Dermis blood vessel endothelial cell (primary cell): ENCODE measurements at regions not wholly inside any gene's neighbourhood (a gene's known extent, or its start where the extent isn't known, plus 50 kb on each side); places are given as distances from the start of the nearest gene placed in this dataset.

Source experiments
- DNase-seq: peaks from one replicate; pipeline ENCODE4 v3.0.0; 2010

DNA sequence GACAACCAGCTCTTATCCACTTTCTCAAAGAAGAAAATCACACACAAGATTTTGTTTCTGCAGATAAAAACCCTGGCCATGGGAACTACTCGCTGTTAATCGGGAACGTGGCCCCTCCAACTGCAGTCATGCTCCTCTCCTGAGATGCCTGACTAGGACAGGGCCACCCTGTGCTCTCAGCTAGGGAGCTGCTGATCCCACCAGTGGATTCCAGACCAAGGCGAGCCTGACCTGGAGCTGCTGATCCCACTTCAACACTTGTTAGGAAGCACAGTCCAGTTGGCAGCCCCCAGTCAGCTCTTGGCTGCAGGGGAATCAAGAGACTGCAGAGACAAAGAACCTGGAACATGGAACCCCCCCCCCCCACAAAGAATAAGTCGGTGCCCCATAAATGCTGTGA lies 474.3 kb upstream of the MGMT start:
- no peak for DNase-seq

- DNase-seq: no peak
These were observed 473.6 kb upstream of the MGMT start for GRCh38 chr10:128993443-128993842.

- DNase-seq: no peak
These were observed 473.0 kb upstream of the MGMT start for GRCh38 chr10:128993911-128994538.

DNA sequence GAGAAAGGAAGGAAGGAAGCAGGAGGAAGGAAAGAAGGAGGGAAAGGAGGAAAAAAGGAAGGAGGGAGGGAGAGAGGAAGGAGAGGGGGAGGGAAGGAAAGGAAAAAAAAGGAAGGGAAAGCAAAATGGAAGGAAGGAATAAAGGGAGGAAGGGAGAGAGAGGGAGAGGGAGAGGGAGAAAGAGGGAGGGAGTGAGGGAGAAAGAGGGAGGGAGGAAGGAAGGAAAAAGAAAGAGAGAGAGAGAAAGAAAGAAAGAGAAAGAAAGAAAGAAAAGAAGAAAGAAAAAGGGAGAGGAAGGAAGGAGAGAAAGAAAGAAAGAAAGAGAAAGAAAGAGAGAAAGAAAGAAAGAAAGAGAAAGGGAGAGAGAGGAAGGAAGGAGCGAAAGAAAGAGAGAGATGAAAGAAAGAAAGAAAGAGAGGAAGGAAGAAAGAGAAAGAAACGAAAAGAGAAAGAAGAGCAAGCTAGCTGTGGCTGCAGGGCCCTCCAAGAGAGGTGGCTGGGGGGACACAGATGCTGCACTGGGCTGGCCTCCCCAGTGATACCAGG lies 472.4 kb upstream of the MGMT start:
- DNase-seq: no peak

- DNase-seq: no peak
These were observed 471.4 kb upstream of the MGMT start for GRCh38 chr10:128995676-128996075.

- no peak for DNase-seq
These were observed 470.9 kb upstream of the MGMT start for GRCh38 chr10:128996092-128996491.

DNA sequence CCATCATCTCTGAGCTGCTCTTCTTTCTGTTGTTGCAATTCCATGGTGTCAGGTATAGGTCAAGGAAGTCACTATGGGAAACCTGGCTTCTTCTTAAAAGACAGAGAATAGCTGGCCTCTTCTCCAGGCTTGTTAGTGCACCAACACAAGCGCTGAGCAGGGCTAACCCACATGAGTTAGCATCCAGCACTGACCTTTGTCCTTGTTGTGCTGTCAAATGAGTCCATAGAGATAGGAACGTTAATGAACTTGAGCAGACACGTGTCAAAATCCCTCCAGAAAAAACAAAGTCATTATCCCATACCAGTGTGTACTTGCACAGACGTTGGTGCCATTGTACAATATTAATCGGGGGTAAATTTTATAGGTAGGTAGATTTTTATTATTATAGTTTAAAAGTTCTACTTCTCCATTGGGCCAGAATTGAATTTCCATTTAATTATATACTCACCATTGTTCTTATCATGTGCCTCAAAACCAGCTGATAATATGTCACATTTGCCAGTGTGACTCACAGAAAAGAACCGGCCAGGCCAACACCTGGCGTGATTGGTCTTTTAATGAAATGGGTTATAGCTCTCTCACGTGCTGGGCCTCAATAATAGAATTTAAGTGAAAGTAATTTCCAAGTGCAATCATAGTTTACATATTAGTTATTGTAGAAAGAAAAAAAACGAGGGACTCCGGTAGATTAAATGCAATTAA lies 468.8 kb upstream of the MGMT start:
- DNase-seq: no peak

DNA sequence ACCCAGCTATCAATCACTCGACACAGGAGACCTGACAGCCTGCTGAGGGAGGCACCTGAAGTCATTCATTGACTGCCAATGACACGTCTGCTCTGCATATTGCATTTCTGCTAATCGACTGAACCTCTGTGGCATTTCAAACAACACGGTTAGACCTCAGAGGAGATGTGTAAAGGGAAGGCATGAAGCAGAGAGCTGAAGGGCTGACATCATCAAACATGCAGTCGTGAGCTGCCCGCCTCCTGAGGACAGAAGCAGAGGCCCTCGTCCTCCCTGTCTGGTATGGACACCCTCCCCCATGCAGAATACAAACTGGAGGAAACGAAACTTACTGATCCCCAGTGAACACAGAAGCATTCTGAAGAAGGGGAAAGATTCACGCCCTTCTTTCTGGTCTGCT lies 462.6 kb upstream of the MGMT start:
- DNase-seq: no peak

DNA sequence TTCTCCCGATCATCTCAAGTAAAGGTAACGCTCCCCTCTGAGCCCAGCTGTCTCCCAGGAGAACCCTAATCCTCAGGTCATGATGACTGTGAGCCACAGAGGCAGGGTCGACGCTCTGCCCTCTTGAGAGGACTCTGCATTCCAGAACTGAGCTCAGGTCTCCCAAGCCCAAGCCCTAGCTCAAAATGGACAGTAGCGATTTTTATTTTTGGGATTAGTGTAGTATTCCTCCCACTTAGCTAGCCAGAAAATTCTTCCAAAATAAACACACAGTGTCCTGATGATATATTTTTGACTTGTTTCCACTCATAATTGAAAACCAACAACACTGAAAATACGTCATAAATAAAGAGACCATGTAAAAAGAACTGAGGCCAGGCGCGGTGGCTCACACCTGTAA lies 462.0 kb upstream of the MGMT start:
- no peak for DNase-seq

GRCh38 chr10:129005804-129006203 lies 461.2 kb upstream of the MGMT start:
- no peak for DNase-seq

DNA sequence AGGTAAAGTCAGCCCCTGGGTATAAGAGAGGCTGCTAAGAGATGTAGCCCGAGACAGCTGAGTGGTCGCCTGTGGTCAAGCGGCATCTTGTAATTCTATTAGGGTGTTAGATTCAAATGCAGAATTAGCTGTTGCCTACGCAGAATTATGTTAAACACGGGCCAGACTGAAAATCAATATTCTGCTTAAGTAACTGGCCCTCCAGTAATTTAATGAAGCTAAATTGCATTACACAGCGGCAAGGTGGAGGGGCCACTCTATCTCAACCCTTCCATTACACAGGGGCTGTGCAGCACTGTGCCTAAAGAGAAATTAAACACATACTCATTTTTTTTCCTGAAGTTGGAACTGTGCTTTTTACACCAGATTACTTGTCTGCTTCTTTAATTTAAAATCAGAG lies 448.5 kb upstream of the MGMT start:
- no peak for DNase-seq

DNA sequence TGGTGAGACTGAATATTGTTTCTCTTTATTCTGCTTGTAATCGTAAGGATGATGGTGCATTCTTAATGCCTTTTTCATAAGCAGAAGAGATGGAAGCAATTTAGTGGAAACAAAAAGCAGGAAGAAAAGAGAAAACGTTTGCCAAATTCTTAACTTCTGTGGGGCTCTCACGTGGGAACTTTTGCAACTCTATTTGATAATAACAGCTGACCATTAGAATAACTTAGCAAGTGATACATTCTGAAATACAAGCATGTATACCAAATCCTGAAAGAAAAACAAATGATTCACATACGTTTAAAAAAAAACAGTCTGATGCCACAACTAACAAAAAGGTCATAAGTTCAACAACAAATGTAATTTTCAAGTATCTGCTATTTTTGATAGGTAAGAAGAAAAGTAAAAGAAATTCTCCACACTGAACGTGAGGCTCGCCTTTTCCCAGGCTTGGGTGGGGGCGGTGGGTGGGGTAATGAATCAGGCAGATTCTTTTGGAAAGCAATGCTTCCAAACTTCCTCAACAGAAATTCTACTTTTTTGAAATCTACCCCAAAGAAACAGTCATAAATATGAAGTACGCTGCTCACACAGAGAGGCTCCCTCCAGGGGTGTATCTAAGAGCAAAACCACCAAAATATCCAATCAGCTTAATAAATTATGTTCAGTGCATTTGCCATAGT lies 446.2 kb upstream of the MGMT start:
- DNase-seq: no peak

DNA sequence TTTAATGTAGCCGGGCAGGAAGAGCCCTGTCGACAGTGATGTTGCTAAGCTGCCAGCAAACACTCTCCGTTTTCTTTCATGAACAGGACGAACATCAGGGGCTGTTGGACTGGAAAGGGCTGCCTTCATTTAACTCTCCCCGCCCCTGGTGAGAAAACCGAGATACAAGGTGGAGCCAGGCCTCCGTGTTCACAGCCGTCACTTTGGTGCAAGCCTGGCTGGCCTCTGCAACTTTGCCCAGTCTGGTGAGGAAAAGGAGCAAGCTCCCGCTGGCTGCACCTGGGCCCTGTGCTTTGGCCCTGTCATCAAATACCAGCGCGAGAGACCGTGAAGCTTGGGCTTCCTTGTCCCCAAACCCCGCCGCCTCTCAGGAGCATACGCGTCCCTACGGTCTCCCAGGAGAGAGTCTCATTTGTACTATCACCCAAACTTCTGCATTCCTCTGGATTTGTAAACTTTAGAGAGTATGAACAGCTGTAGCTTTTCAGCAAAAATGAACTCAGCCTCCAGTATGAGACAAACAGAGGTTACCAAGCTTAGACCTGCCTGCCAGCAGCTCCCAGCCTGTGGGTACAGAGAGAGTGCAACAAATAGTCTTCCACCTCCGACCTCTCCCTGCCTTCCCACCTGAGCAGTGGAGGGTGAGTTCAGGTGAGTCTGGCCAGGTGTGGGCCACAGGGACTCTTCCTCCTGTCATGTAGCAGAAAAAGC lies 445.3 kb upstream of the MGMT start:
- no peak for DNase-seq

DNA sequence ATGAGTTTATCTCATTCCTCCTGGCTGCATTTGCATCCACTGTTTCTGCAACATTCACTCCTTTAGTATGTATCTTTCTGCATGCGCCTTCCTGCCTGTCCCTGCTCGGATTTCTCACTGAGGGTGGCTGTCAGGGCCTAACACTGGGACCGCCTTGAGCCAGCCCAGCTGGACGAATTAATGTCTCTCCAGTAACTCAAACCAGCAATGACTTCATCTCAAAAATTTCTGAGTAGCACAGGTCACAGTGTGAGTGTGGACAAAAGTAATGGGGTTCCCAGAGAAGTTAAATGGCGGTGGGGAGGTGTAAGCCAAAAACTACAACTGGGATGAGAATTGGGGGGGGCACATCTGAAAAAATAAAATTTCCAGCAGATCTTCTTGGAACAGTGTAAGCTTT lies 444.0 kb upstream of the MGMT start:
- no peak for DNase-seq

GRCh38 chr10:129024046-129024445 lies 443.0 kb upstream of the MGMT start:
- no peak for DNase-seq

GRCh38 chr10:129025787-129026186 lies 441.3 kb upstream of the MGMT start:
- no peak for DNase-seq

DNA sequence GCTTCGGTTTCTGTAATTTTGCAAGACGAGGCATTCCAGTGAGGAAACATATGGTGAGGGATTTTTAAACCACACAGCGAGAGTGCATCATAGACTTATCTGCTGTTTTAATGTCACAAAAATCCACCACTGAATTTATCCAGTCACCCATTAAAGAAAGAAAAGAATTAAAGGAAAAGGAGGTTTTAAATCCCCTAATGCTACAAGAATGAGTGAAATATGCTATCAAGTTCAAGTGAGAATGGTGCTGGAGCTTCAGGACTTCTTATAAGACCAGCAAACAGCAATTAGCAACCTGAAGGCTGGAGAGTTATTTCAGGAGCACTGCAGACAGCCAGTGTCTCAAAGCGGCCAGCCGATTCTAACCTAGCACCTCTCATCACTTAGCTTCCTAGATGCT lies 439.1 kb upstream of the MGMT start:
- no peak for DNase-seq

DNA sequence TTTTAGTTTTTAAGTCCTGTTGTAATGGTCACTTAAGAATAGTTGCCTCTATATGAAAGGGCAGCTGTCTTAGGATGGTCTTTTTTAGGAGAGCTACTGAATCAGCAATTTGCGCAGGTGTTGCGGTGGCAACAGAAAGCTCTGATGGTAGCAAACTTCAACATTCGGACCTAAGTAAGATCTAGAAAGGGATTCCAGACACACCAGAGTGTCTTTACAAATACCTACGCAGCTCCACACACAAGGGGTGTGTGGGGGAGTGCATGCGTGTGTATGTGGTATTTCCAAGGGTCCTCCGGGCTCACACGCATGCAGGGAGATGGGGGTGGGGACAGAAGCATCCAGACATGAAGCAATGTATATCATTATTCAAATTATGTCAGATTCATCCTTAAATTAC lies 438.6 kb upstream of the MGMT start:
- DNase-seq: no peak

GRCh38 chr10:129029051-129029450 lies 438.0 kb upstream of the MGMT start:
- no peak for DNase-seq

GRCh38 chr10:129029851-129030602 lies 437.0 kb upstream of the MGMT start:
- DNase-seq: no peak

DNA sequence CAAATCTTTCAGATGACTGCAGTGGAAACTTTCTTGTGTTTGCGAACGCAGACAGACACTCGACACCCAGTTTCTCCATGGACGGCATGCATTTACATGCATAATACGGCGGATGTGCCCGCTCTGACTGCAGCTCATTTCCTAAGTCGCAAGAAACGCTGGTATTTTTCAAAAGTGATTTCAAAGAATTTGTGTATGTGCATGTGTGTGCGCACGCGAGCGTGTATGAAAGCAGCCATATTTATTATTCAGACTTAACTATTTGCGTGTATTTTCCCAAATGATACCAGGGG lies 436.5 kb upstream of the MGMT start:
- no peak for DNase-seq

DNA sequence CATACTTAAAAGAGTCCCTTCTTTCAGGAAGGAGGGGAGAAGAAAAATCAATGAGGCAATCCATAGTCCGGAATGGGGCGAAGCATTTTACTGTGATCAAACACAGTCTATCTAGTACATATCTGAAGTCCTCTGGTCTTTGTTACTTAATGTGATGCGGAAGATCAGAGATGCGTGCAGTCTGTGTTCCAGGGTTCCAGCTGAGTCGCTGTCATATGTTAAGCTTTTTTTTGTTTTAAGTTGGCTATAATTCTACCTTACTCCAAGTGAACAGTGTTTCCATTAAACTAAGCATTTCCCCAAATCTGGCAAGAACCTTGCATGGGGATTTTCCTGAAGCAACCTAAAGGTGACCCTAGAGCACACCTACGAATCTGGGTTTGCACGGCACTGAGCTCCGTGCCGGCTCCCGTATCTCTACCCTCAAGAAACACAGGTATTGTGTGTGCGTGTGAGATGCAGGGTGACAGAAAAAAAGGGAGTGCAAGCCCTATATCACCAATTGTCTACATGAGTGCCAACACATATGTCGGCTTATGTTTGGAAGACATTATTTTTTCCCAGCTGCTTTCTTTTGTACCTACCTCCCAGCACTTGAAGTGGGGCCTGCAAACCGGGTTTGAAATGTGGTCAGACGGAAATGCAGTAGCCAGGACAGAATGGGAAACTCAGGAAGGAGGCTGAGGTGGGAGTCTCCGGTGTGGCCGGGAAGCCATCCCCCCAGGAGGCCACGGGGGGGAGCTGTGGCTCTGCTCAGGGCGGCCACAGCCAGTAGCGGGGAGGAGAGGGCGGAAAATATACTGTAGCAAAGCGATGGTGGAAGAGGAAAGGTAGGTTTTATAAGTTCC lies 435.8 kb upstream of the MGMT start:
- peak; percentile 80 for DNase-seq
